Endothelial cell of umbilical vein (primary cell): ENCODE measurements at regions not wholly inside any gene's neighbourhood (a gene's known extent, or its start where the extent isn't known, plus 50 kb on each side); places are given as distances from the start of the nearest gene placed in this dataset.

Experiments used
- BruUV-seq: library from RNA; stranded (reverse); fragments of 400-500 nt; replicated peaks from 2 replicates; lab custom pipeline; 2021; lab: Mats Ljungman, UMichigan
- CTCF ChIA-PET: fragments of 300-600, 350-600 bp; sonication (Branson Sonifier 250); formaldehyde crosslinking; loops from one replicate; lab custom pipeline; 2021; ENCODE audit warnings: antibody characterized with exemption, inconsistent platforms; lab: Charles Lee
- POLR2A ChIA-PET: fragments of 300-600, 350-600 bp; sonication (Branson Sonifier 250); formaldehyde crosslinking; loops from one replicate; lab custom pipeline; 2021; ENCODE audit warnings: antibody characterized with exemption, inconsistent platforms; lab: Charles Lee
- DNase-seq: peaks from one replicate; pipeline ENCODE4 v3.0.0-alpha.2; 2011; ENCODE audit warnings: low read depth, low spot score
- FAIRE-seq: peaks from 2 replicates; lab custom pipeline; 2011; peaks lifted over from hg19 to GRCh38; lab: Jason Lieb, UNC
- H2AFZ ChIP-seq: 2 replicates; pipeline ENCODE4 v1.6.0; 2012; ENCODE audit warnings: low read depth, low read length, control low read depth, inconsistent platforms
- H3K27ac ChIP-seq: 2 replicates; pipeline ENCODE4 v1.5.1; 2011; ENCODE audit warnings: low read depth, mild to moderate bottlenecking, control low read depth, low read length, moderate library complexity; ENCODE audit not compliant: insufficient read depth
- H3K27me3 ChIP-seq, 2 experiments: 2 replicates each; pipeline versions ENCODE4 v1.6.0 to v1.6.1; 2011; ENCODE audit warnings: low read length in 2 of 2, mixed read lengths in 1 of 2; ENCODE audit not compliant: control insufficient read depth in 2 of 2, insufficient read depth in 2 of 2
- H3K36me3 ChIP-seq, 2 experiments: 2 replicates in 1 of 2; 3 replicates in 1 of 2; pipeline ENCODE4 v1.5.1; 2011; ENCODE audit warnings: low read length in 2 of 2, mild to moderate bottlenecking in 1 of 2, moderate library complexity in 1 of 2; ENCODE audit not compliant: control insufficient read depth in 2 of 2, insufficient read depth in 2 of 2; ENCODE audit errors: extremely low read depth in 1 of 2
- H3K4me1 ChIP-seq: 3 replicates; pipeline ENCODE4 v1.5.1; 2011; ENCODE audit warnings: mild to moderate bottlenecking, low read length; ENCODE audit not compliant: control insufficient read depth, insufficient read depth; ENCODE audit errors: extremely low read depth
- H3K4me2 ChIP-seq: 2 replicates; pipeline ENCODE4 v1.6.1; 2011; ENCODE audit warnings: low read length, control low read depth, mixed read lengths; ENCODE audit not compliant: insufficient read depth
- H3K4me3 ChIP-seq, 3 experiments: fragments of 200-600 bp in 1 of 3; sonication (generic), shearing (Covaris generic) in 1 of 3; replicated peaks in 1 of 3; 2 replicates each; pipeline ENCODE4 v1.5.1; 2011 to 2016; ENCODE audit warnings: control low read depth in 3 of 3, low read length in 3 of 3, mild to moderate bottlenecking in 2 of 3, inconsistent platforms in 1 of 3, low read depth in 1 of 3, moderate library complexity in 1 of 3; ENCODE audit not compliant: insufficient read depth in 1 of 3
- H3K79me2 ChIP-seq: 2 replicates; pipeline ENCODE4 v1.6.0; 2012; ENCODE audit warnings: low read length, inconsistent platforms; ENCODE audit not compliant: control insufficient read depth, insufficient read depth
- H3K9ac ChIP-seq: replicated peaks from 2 replicates; pipeline ENCODE3; 2011; ENCODE audit warnings: low read length, control low read depth; ENCODE audit not compliant: insufficient read depth; ENCODE audit errors: extremely low read depth
- H3K9me1 ChIP-seq: replicated peaks from 3 replicates; pipeline ENCODE4 v1.6.0; 2011; ENCODE audit warnings: mild to moderate bottlenecking, low read length; ENCODE audit not compliant: control insufficient read depth, insufficient read depth; ENCODE audit errors: extremely low read depth
- H3K9me3 ChIP-seq: replicated peaks from 2 replicates; pipeline ENCODE4 v1.5.1; 2012; ENCODE audit warnings: low read length, inconsistent platforms; ENCODE audit not compliant: control insufficient read depth, insufficient read depth
- H4K20me1 ChIP-seq: replicated peaks from 2 replicates; pipeline ENCODE3; 2011; ENCODE audit warnings: mild to moderate bottlenecking, low read length; ENCODE audit not compliant: control insufficient read depth, insufficient read depth; ENCODE audit errors: extremely low read depth
- CTCF ChIP-seq, 2 donors: IDR thresholded peaks; 1 replicate in 1 of 2; 2 replicates in 1 of 2; pipeline ENCODE4 v1.5.1; 2011; ENCODE audit warnings: low read length in 2 of 2, mild to moderate bottlenecking in 2 of 2, moderate library complexity in 2 of 2, control low read depth in 1 of 2, inconsistent platforms in 1 of 2, low read depth in 1 of 2; ENCODE audit not compliant: insufficient read depth in 1 of 2; ENCODE audit errors: extremely low read depth in 1 of 2
- EZH2 ChIP-seq: IDR thresholded peaks from 2 replicates; pipeline ENCODE4 v1.6.1; 2012; ENCODE audit warnings: borderline replicate concordance, low read depth, mild to moderate bottlenecking, moderate library complexity, low read length, inconsistent platforms; ENCODE audit not compliant: severe bottlenecking
- FOS ChIP-seq: IDR thresholded peaks from 2 replicates; pipeline ENCODE4 v1.6.1; 2011; ENCODE audit warnings: mild to moderate bottlenecking, low read length, moderate library complexity, borderline replicate concordance; ENCODE audit not compliant: insufficient read depth
- GATA2 ChIP-seq: IDR thresholded peaks from 2 replicates; pipeline ENCODE4 v1.7.0; 2011; ENCODE audit warnings: low read depth, mild to moderate bottlenecking, moderate library complexity, mixed read lengths, low read length; ENCODE audit not compliant: insufficient read length, insufficient read depth
- JUN ChIP-seq: IDR thresholded peaks from 2 replicates; pipeline ENCODE4 v1.6.1; 2011; ENCODE audit warnings: borderline replicate concordance, low read depth; ENCODE audit not compliant: insufficient read length, insufficient read depth
- MAX ChIP-seq: IDR thresholded peaks from 2 replicates; pipeline ENCODE4 v1.6.1; 2011; ENCODE audit not compliant: insufficient read depth, insufficient read length
- MYC ChIP-seq: IDR thresholded peaks from one replicate; pipeline ENCODE4 v1.6.1; 2011; ENCODE audit warnings: mild to moderate bottlenecking, low read depth, low read length
- POLR2A ChIP-seq: IDR thresholded peaks from 2 replicates; pipeline ENCODE4 v1.6.1; 2012; ENCODE audit warnings: low read depth, mild to moderate bottlenecking, control low read depth, low read length
- POLR2AphosphoS5 ChIP-seq: IDR thresholded peaks from 2 replicates; pipeline ENCODE4 v1.6.1; 2012; ENCODE audit warnings: low read depth, mild to moderate bottlenecking, control low read depth, low read length, moderate library complexity; ENCODE audit not compliant: insufficient read depth
- dilution Hi-C: fragments of 300-500 bp; cut with MboI; formaldehyde crosslinking; loops from one replicate; pipeline ENCODE4 v1.15.0; 2019; ENCODE audit warnings: low sequenced_read_pairs; ENCODE audit not compliant: extremely low pct_ligation_motif_present
- intact Hi-C: fragments of 100-400 bp; cut with micrococcal nuclease; formaldehyde crosslinking; loops from one replicate; pipeline ENCODE4 v1.10.0; 2022

GRCh38 chr16:85355515-85355837, 243.2 kb upstream of the CIBAR2 start:
- Histone ChIP-seq H3K4me3 (no peak overlapping the region), H3K4me2 (no peak overlapping the region), H3K27ac (no peak overlapping the region), H2AFZ (no peak overlapping the region), H3K4me1 (peaks cover 4% of the 10 kb centered on the region), H4K20me1 (no peaks in the 10 kb centered on the region), H3K9ac (no peak overlapping the region), H3K9me3 (no peaks in the 10 kb centered on the region), H3K27me3 (no peaks in the 10 kb centered on the region), H3K79me2 (no peaks in the 10 kb centered on the region), H3K36me3 (no peaks in the 10 kb centered on the region), H3K9me1 (no peaks in the 10 kb centered on the region)
- dilution Hi-C loops: no loop called here
- DNase-seq (no peak), FAIRE-seq (no peak)
- ChIA-PET POLR2A (no interaction called here), CTCF (no interaction called here)
- intact Hi-C loops: no loop called here
- no peak for TF ChIP-seq POLR2AphosphoS5
- TF ChIP-seq CTCF (IDR thresholded peaks at IDR 0.05; ENCODE audit: extremely low read depth in 1 of 2, insufficient read depth in 1 of 2, low read depth in 1 of 2, low read length in 2 of 2): no peak
- no peak for TF ChIP-seq GATA2
- TF ChIP-seq POLR2A: no peak
- no peak for TF ChIP-seq EZH2
- TF ChIP-seq MAX: no peak
- TF ChIP-seq JUN: no peak
- TF ChIP-seq FOS: no peak
- TF ChIP-seq MYC: no peak
- no TSS peak for BruUV-seq
